ENCODE measurements at regions not wholly inside any gene's neighbourhood (a gene's known extent, or its start where the extent isn't known, plus 50 kb on each side); places are given as distances from the start of the nearest gene placed in this dataset.

- Mint-ChIP-seq H3K36me3 (ENCODE audit: insufficient read depth in 2 of 2) (no peaks in the 10 kb centered on the region), H3K27ac (no peak overlapping the region), H3K27me3 (ENCODE audit: low read depth) (peaks cover 11% of the 10 kb centered on the region), H3K4me3 (no peak overlapping the region), H3K9me3 (no peaks in the 10 kb centered on the region), H3K4me1 (ENCODE audit: low read depth) (no peaks in the 10 kb centered on the region)
- no peak for DNase-seq
- ATAC-seq (replicated peaks in 1 of 2) = no peak
These were observed 475.0 kb downstream of the MATN1 start for GRCh38 chr1:30248373-30248772.

- no peaks in the 10 kb centered on the region for H3K4me1 Mint-ChIP-seq (ENCODE audit: low read depth)
- peaks cover 28% of the 10 kb centered on the region for H3K27me3 Mint-ChIP-seq (ENCODE audit: low read depth)
- no peak overlapping the region for H3K27ac Mint-ChIP-seq
- DNase-seq = no peak
- H3K9me3 Mint-ChIP-seq = no peaks in the 10 kb centered on the region
- ATAC-seq (replicated peaks in 1 of 2) = no peak
- no peaks in the 10 kb centered on the region for H3K36me3 Mint-ChIP-seq (ENCODE audit: insufficient read depth in 2 of 2)
- H3K4me3 Mint-ChIP-seq = no peak overlapping the region
These were observed 478.6 kb downstream of the MATN1 start for GRCh38 chr1:30244801-30245200.

- H3K27ac Mint-ChIP-seq = no peak overlapping the region
- no peak overlapping the region for H3K4me3 Mint-ChIP-seq
- ATAC-seq (replicated peaks in 1 of 2) = no peak
- no peaks in the 10 kb centered on the region for H3K9me3 Mint-ChIP-seq
- H3K36me3 Mint-ChIP-seq (ENCODE audit: insufficient read depth in 2 of 2) = no peaks in the 10 kb centered on the region
- DNase-seq = no peak
- H3K27me3 Mint-ChIP-seq (ENCODE audit: low read depth) = peaks cover 33% of the 10 kb centered on the region
- no peaks in the 10 kb centered on the region for H3K4me1 Mint-ChIP-seq (ENCODE audit: low read depth)
These were observed 480.5 kb downstream of the MATN1 start for GRCh38 chr1:30242722-30243457.

- ATAC-seq (replicated peaks in 1 of 2) = no peak
- H3K4me1 Mint-ChIP-seq (ENCODE audit: low read depth) = no peaks in the 10 kb centered on the region
- DNase-seq = no peak
- H3K36me3 Mint-ChIP-seq (ENCODE audit: insufficient read depth in 2 of 2) = no peaks in the 10 kb centered on the region
- no peak overlapping the region for H3K4me3 Mint-ChIP-seq
- H3K27me3 Mint-ChIP-seq (ENCODE audit: low read depth) = peaks cover 33% of the 10 kb centered on the region
- no peak overlapping the region for H3K27ac Mint-ChIP-seq
- H3K9me3 Mint-ChIP-seq = no peaks in the 10 kb centered on the region
These were observed 481.2 kb downstream of the MATN1 start for GRCh38 chr1:30242168-30242567.

GRCh38 chr1:30241681-30242080, 481.7 kb downstream of the MATN1 start:
- peaks cover 33% of the 10 kb centered on the region for H3K27me3 Mint-ChIP-seq (ENCODE audit: low read depth)
- H3K4me1 Mint-ChIP-seq (ENCODE audit: low read depth) = no peaks in the 10 kb centered on the region
- H3K9me3 Mint-ChIP-seq = no peaks in the 10 kb centered on the region
- ATAC-seq (replicated peaks in 1 of 2) (no peak), DNase-seq (no peak)
- H3K27ac Mint-ChIP-seq = no peak overlapping the region
- no peak overlapping the region for H3K4me3 Mint-ChIP-seq
- H3K36me3 Mint-ChIP-seq (ENCODE audit: insufficient read depth in 2 of 2) = no peaks in the 10 kb centered on the region

GRCh38 chr1:30234091-30234490, 489.3 kb downstream of the MATN1 start:
- Mint-ChIP-seq H3K36me3 (ENCODE audit: insufficient read depth in 2 of 2) (no peaks in the 10 kb centered on the region), H3K4me3 (no peak overlapping the region), H3K9me3 (no peaks in the 10 kb centered on the region), H3K27me3 (ENCODE audit: low read depth) (peaks cover 15% of the 10 kb centered on the region), H3K4me1 (ENCODE audit: low read depth) (no peaks in the 10 kb centered on the region), H3K27ac (no peak overlapping the region)
- ATAC-seq (replicated peaks in 1 of 2) (no peak), DNase-seq (no peak)

GRCh38 chr1:30232288-30232899, 491.0 kb downstream of the MATN1 start:
- ATAC-seq (replicated peaks in 1 of 2) = no peak
- Mint-ChIP-seq H3K4me3 (no peak overlapping the region), H3K4me1 (ENCODE audit: low read depth) (no peaks in the 10 kb centered on the region), H3K9me3 (no peaks in the 10 kb centered on the region), H3K27me3 (ENCODE audit: low read depth) (peaks cover 15% of the 10 kb centered on the region), H3K36me3 (ENCODE audit: insufficient read depth in 2 of 2) (no peaks in the 10 kb centered on the region), H3K27ac (no peak overlapping the region)
- peak; percentile 22 to 29 for DNase-seq

GRCh38 chr1:30229960-30230359, 493.4 kb downstream of the MATN1 start:
- H3K9me3 Mint-ChIP-seq = no peaks in the 10 kb centered on the region
- DNase-seq (no peak), ATAC-seq (replicated peaks in 1 of 2) (no peak)
- H3K27me3 Mint-ChIP-seq (ENCODE audit: low read depth) = peaks cover 22% of the 10 kb centered on the region
- no peak overlapping the region for H3K27ac Mint-ChIP-seq
- no peaks in the 10 kb centered on the region for H3K4me1 Mint-ChIP-seq (ENCODE audit: low read depth)
- H3K4me3 Mint-ChIP-seq = no peak overlapping the region
- H3K36me3 Mint-ChIP-seq (ENCODE audit: insufficient read depth in 2 of 2) = no peaks in the 10 kb centered on the region

GRCh38 chr1:30229557-30229956, 493.8 kb downstream of the MATN1 start:
- H3K4me3 Mint-ChIP-seq = no peak overlapping the region
- peaks cover 26% of the 10 kb centered on the region for H3K27me3 Mint-ChIP-seq (ENCODE audit: low read depth)
- no peak for ATAC-seq (replicated peaks in 1 of 2)
- H3K4me1 Mint-ChIP-seq (ENCODE audit: low read depth) = no peaks in the 10 kb centered on the region
- DNase-seq = no peak
- H3K27ac Mint-ChIP-seq = no peak overlapping the region
- H3K9me3 Mint-ChIP-seq = no peaks in the 10 kb centered on the region
- no peaks in the 10 kb centered on the region for H3K36me3 Mint-ChIP-seq (ENCODE audit: insufficient read depth in 2 of 2)

GRCh38 chr1:30226648-30227047, 496.7 kb downstream of the MATN1 start:
- no peak overlapping the region for H3K27ac Mint-ChIP-seq
- no peaks in the 10 kb centered on the region for H3K9me3 Mint-ChIP-seq
- ATAC-seq (replicated peaks in 1 of 2) (no peak), DNase-seq (no peak)
- H3K4me3 Mint-ChIP-seq = no peak overlapping the region
- H3K36me3 Mint-ChIP-seq (ENCODE audit: insufficient read depth in 2 of 2) = no peaks in the 10 kb centered on the region
- no peaks in the 10 kb centered on the region for H3K4me1 Mint-ChIP-seq (ENCODE audit: low read depth)
- H3K27me3 Mint-ChIP-seq (ENCODE audit: low read depth) = peaks cover 12% of the 10 kb centered on the region

- Mint-ChIP-seq H3K27me3 (ENCODE audit: low read depth) (peaks cover 12% of the 10 kb centered on the region), H3K36me3 (ENCODE audit: insufficient read depth in 2 of 2) (no peaks in the 10 kb centered on the region), H3K27ac (no peak overlapping the region), H3K4me1 (ENCODE audit: low read depth) (no peaks in the 10 kb centered on the region), H3K4me3 (no peak overlapping the region), H3K9me3 (no peaks in the 10 kb centered on the region)
- ATAC-seq (replicated peaks in 1 of 2) (no peak), DNase-seq (no peak)
These were observed 498.0 kb downstream of the MATN1 start for GRCh38 chr1:30225357-30225756.

- no peak for DNase-seq
- peaks cover 11% of the 10 kb centered on the region for H3K27me3 Mint-ChIP-seq (ENCODE audit: low read depth)
- H3K27ac Mint-ChIP-seq = no peak overlapping the region
- no peak overlapping the region for H3K4me3 Mint-ChIP-seq
- peaks cover 0 to 2% of the 10 kb centered on the region in 2 donors for H3K9me3 Mint-ChIP-seq
- no peak for ATAC-seq (replicated peaks in 1 of 2)
- no peaks in the 10 kb centered on the region for H3K36me3 Mint-ChIP-seq (ENCODE audit: insufficient read depth in 2 of 2)
- no peaks in the 10 kb centered on the region for H3K4me1 Mint-ChIP-seq (ENCODE audit: low read depth)
These were observed 503.7 kb downstream of the MATN1 start for GRCh38 chr1:30219675-30220074.

GRCh38 chr1:30218438-30218837, 504.9 kb downstream of the MATN1 start:
- H3K27ac Mint-ChIP-seq = no peak overlapping the region
- H3K9me3 Mint-ChIP-seq = peaks cover 0 to 2% of the 10 kb centered on the region in 2 donors
- no peak overlapping the region for H3K4me3 Mint-ChIP-seq
- DNase-seq (no peak), ATAC-seq (replicated peaks in 1 of 2) (no peak)
- peaks cover 8% of the 10 kb centered on the region for H3K27me3 Mint-ChIP-seq (ENCODE audit: low read depth)
- no peaks in the 10 kb centered on the region for H3K36me3 Mint-ChIP-seq (ENCODE audit: insufficient read depth in 2 of 2)
- no peaks in the 10 kb centered on the region for H3K4me1 Mint-ChIP-seq (ENCODE audit: low read depth)

- Mint-ChIP-seq H3K27ac (no peak overlapping the region), H3K27me3 (ENCODE audit: low read depth) (peaks cover 8% of the 10 kb centered on the region), H3K9me3 (peaks cover 0 to 2% of the 10 kb centered on the region in 2 donors), H3K4me3 (no peak overlapping the region), H3K36me3 (ENCODE audit: insufficient read depth in 2 of 2) (no peaks in the 10 kb centered on the region), H3K4me1 (ENCODE audit: low read depth) (no peaks in the 10 kb centered on the region)
- ATAC-seq (replicated peaks in 1 of 2) (no peak), DNase-seq (no peak)
These were observed 506.8 kb downstream of the MATN1 start for GRCh38 chr1:30216602-30217001.

Measured in activated T-cell treated with anti-CD3 and anti-CD28 coated beads, Interleukin-2, amount 50 U/mL, for 72 hours (primary cell).